ENCODE measurements at regions not wholly inside any gene's neighbourhood (a gene's known extent, or its start where the extent isn't known, plus 50 kb on each side); places are given as distances from the start of the nearest gene placed in this dataset.

GRCh38 chr3:43865887-43866528 lies 175.3 kb downstream of the ABHD5 start:
- no peak for TF ChIP-seq CTCF (IDR thresholded peaks at IDR 0.05)
- DNase-seq (ENCODE audit: low spot score) = peak; percentile 32
- H3K9me3 Mint-ChIP-seq (ENCODE audit: low read depth) = no peaks in the 10 kb centered on the region
- H3K4me3 Mint-ChIP-seq (ENCODE audit: unreplicated experiment) = no peak overlapping the region
- peaks cover 61% of the 10 kb centered on the region for H3K4me1 Mint-ChIP-seq (ENCODE audit: low read depth)
- H3K27ac Mint-ChIP-seq (ENCODE audit: unreplicated experiment) = peak overlapping the region; percentile 91
- H3K36me3 Mint-ChIP-seq (ENCODE audit: low read depth) = no peaks in the 10 kb centered on the region
- no peaks in the 10 kb centered on the region for H3K27me3 Mint-ChIP-seq (ENCODE audit: low read depth)

DNA sequence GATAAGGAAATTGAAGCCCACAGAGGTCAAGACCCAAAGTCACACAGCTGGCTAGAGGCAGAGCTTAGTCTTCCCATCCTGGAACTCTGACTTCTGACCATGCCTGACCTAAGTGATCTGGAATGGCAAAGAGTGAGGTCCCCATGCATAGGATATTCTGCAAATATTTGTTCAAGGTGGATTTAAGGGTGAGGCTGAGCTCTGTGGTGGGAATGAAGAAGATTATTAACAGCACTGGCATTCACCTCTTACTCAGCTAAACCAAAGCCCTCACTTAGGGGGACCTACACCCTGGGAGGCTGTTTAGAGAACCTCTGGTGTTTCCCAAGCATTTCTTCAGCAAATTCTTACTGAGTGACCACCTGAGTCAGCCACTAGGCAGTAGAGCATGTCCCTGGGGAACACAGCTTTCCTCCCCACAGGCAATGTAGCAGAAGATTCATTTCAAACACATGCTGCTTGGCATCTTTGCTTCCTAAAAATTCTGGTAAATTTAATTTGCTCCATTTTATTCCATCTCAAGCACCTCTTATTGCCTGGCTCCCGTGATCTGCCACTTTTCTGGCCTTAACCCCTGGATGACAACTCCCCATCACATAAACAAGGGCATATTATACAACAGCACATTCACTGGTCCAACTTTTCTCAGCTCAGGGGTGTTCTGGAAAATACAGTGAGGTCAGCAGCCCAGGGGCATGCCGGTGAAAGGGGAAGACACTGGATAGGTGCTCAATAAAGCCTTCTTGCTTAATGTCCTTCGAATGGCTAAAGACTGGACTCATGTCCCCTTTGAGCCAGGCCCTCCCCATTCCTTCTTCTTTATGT lies 176.0 kb downstream of the ABHD5 start:
- Mint-ChIP-seq H3K27me3 (ENCODE audit: low read depth) (no peaks in the 10 kb centered on the region), H3K27ac (ENCODE audit: unreplicated experiment) (peak overlapping the region; percentile 91), H3K4me3 (ENCODE audit: unreplicated experiment) (no peak overlapping the region), H3K36me3 (ENCODE audit: low read depth) (no peaks in the 10 kb centered on the region), H3K4me1 (ENCODE audit: low read depth) (peaks cover 68% of the 10 kb centered on the region), H3K9me3 (ENCODE audit: low read depth) (no peaks in the 10 kb centered on the region)
- no peak for DNase-seq (ENCODE audit: low spot score)
- TF ChIP-seq CTCF (IDR thresholded peaks at IDR 0.05) = no peak

- H3K4me1 Mint-ChIP-seq (ENCODE audit: low read depth) = peaks cover 76% of the 10 kb centered on the region
- H3K9me3 Mint-ChIP-seq (ENCODE audit: low read depth) = no peaks in the 10 kb centered on the region
- no peak overlapping the region for H3K4me3 Mint-ChIP-seq (ENCODE audit: unreplicated experiment)
- peak; percentile 50 for DNase-seq (ENCODE audit: low spot score)
- no peak for TF ChIP-seq CTCF (IDR thresholded peaks at IDR 0.05)
- H3K27ac Mint-ChIP-seq (ENCODE audit: unreplicated experiment) = peak overlapping the region; percentile 69
- H3K27me3 Mint-ChIP-seq (ENCODE audit: low read depth) = no peaks in the 10 kb centered on the region
- H3K36me3 Mint-ChIP-seq (ENCODE audit: low read depth) = no peaks in the 10 kb centered on the region
Observed at GRCh38 chr3:43867436-43868072, 176.8 kb downstream of the ABHD5 start.

DNA sequence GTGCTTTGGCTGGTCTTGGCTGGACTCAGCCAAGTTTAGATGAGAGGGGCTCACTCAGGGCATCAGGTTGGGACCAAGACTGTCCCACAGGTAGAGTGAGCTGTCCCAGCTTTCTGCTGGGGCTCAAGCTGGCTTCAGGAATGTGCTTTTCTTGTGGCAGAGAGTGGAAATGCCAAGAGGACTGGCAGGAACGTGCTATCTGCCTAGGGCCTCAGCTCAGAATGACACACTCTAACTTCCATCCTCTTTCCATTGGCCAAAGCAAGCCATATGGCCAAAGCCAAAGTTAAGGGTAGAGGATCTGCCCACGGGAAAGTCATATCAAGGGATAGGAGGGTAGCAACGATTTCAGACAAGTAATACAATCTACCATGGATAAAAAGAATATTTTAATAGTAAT lies 178.8 kb downstream of the ABHD5 start:
- H3K36me3 Mint-ChIP-seq (ENCODE audit: low read depth) = no peaks in the 10 kb centered on the region
- H3K27ac Mint-ChIP-seq (ENCODE audit: unreplicated experiment) = peak overlapping the region; percentile 95
- no peak for DNase-seq (ENCODE audit: low spot score)
- no peak for TF ChIP-seq CTCF (IDR thresholded peaks at IDR 0.05)
- H3K27me3 Mint-ChIP-seq (ENCODE audit: low read depth) = no peaks in the 10 kb centered on the region
- peaks cover 86% of the 10 kb centered on the region for H3K4me1 Mint-ChIP-seq (ENCODE audit: low read depth)
- H3K9me3 Mint-ChIP-seq (ENCODE audit: low read depth) = no peaks in the 10 kb centered on the region
- H3K4me3 Mint-ChIP-seq (ENCODE audit: unreplicated experiment) = no peak overlapping the region

DNA sequence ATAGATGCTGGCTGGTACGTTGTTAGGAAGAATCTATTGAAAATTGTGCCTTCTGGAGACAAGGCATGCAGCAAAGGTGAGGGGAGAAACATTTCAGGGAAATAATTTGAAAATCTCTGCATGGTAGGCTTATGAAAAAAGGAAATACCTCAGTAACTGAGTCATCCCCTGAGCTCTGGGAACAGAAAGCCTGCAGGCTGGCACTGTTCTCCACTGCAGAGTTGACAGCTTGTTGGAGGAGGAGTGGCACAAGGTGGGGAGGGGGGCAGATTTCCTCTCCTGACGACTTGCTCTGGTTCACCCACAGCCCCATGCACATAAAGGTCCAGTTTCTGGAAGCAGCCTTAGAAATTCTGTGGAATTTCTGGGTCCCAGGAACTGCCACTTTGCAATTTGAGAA lies 179.4 kb downstream of the ABHD5 start:
- no peak for DNase-seq (ENCODE audit: low spot score)
- H3K27ac Mint-ChIP-seq (ENCODE audit: unreplicated experiment) = peak overlapping the region; percentile 95
- H3K9me3 Mint-ChIP-seq (ENCODE audit: low read depth) = no peaks in the 10 kb centered on the region
- H3K36me3 Mint-ChIP-seq (ENCODE audit: low read depth) = no peaks in the 10 kb centered on the region
- TF ChIP-seq CTCF (IDR thresholded peaks at IDR 0.05) = no peak
- no peak overlapping the region for H3K4me3 Mint-ChIP-seq (ENCODE audit: unreplicated experiment)
- H3K27me3 Mint-ChIP-seq (ENCODE audit: low read depth) = no peaks in the 10 kb centered on the region
- H3K4me1 Mint-ChIP-seq (ENCODE audit: low read depth) = peaks cover 80% of the 10 kb centered on the region

Measured in chondrocyte (in vitro differentiated cells).